Right cardiac atrium (tissue), 5 donors: ENCODE measurements at regions not wholly inside any gene's neighbourhood (a gene's known extent, or its start where the extent isn't known, plus 50 kb on each side); places are given as distances from the start of the nearest gene placed in this dataset.
A peak's percentile ranks its signal among the peaks of the same experiment; 100 is the strongest.

Source experiments
- ATAC-seq, 2 donors: fragments of 200-7000 bp; cut with Tn5 transposase; one replicate each; pipeline versions ENCODE4 v1.8.0 to v1.9.1; 2020; ENCODE audit warnings: moderate library complexity in 2 of 2, mild to moderate bottlenecking in 1 of 2
- DNase-seq, 3 donors: peaks; one replicate each; pipeline ENCODE4 v3.0.0-alpha.2; 2020
- H3K27ac ChIP-seq: one replicate; pipeline ENCODE4 v1.5.1; 2013; ENCODE audit warnings: mild to moderate bottlenecking, low read length, control low read depth, moderate library complexity
- H3K27me3 ChIP-seq: one replicate; pipeline ENCODE4 v1.6.1; 2013; ENCODE audit not compliant: control insufficient read depth, insufficient read depth
- H3K4me1 ChIP-seq: one replicate; pipeline ENCODE4 v1.6.1; 2013; ENCODE audit warnings: low read length; ENCODE audit not compliant: control insufficient read depth, insufficient read depth
- H3K4me3 ChIP-seq: one replicate; pipeline ENCODE4 v1.5.1; 2013; ENCODE audit warnings: low read length, control low read depth
- H3K9me3 ChIP-seq: one replicate; pipeline ENCODE4 v1.6.1; 2013; ENCODE audit warnings: low read length; ENCODE audit not compliant: control insufficient read depth
- WGBS: extraction: QIAGEN DNeasy Blood & Tissue Kit; methylation state at CpG from one replicate; pipeline ENCODE4 v1.1.7; 2013; 5-methylcytosine and 5-hydroxymethylcytosine counted together
- intact Hi-C, 4 donors: fragments of 100-400 bp; cut with DNase I; formaldehyde crosslinking; loops; one replicate each; pipeline versions ENCODE4 v1.11.0 to v1.14.0; 2022 to 2023
- donor health status: healthy with polysubstance abuse.
- donor health status: DM: no; HTN: yes; CAD: no.
- donor health status: DM: no; HTN: no; CAD: no.
- donor health status: DM: no; HTN: yes; CAD: no; lungs with severe emphysema.
- donor health status: DM: yes; HTN: yes; CAD: no.

DNA sequence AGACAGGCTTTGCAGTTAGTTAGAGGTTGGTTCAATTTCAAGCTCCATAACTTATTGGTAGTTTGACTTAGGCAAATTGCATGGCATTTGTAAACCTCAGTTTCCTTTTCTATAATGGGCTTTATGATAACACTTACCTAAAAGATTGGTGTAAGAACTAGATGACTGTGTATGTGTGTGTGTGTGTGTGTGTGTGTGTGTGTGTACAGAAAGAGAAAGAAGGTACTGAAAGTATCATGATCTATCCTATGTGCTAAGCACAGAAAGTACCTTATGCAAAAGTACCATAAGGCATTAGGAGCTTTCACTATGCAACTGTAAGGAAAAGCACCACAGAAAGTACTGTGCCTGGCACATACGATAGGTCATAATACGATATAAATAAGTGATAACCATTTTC is 304.3 kb upstream of the KITLG start:
- Histone ChIP-seq H3K27me3 (no peaks in the 10 kb centered on the region), H3K27ac (no peak overlapping the region), H3K4me1 (no peaks in the 10 kb centered on the region), H3K4me3 (no peak overlapping the region), H3K9me3 (no peaks in the 10 kb centered on the region)
- 76% methylated on average over 2 of the region's 2 CpGs for WGBS
- DNase-seq (no peak), ATAC-seq (no peak)
- intact Hi-C loops = no loop called here

DNA sequence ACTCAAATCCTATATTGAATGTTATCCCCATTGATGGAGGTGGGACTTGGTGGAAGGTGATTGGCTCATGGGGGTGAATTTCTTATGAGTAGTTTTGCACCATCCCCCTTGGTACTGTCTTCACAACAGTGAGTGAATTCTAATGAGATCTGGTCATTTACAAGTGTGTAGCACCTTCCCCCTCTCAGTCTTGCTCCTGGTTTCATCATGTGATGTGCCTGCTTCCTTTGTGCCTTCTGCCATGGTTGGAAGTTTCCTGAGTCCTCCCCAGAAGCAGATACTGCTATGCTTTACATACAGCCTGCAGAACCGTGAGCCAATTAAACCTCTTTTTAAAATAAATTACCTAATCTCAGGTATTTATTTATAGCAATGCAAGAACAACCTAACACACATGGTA is 302.4 kb upstream of the KITLG start:
- intact Hi-C loops = no loop called here
- 91% methylated on average over 1 of the region's 1 CpG for WGBS
- no peaks in the 10 kb centered on the region for H3K27me3 ChIP-seq
- DNase-seq (no peak), ATAC-seq (no peak)
- H3K4me1 ChIP-seq = no peaks in the 10 kb centered on the region
- H3K9me3 ChIP-seq = no peaks in the 10 kb centered on the region
- H3K27ac ChIP-seq = no peak overlapping the region
- H3K4me3 ChIP-seq = no peak overlapping the region

DNA sequence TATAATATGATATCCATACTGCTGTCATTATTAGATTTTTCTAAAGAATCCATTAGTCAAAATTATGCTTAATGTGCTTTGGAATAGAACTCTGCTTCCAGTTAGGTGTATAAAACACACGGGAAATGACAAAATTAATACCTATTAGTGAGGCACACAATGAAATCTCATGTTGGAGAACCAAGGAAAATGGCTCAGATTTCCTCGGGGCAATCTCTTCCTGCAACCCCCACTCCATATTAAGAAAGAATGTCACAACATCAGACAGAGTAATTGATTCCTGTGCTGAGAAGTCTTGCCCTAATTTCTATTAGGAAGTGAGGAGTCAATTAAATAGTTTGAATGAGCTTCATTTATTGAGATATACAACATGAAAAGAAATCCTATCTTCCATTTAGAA is 299.8 kb upstream of the KITLG start:
- intact Hi-C loops = no loop called here
- Histone ChIP-seq H3K4me3 (no peak overlapping the region), H3K27me3 (no peaks in the 10 kb centered on the region), H3K9me3 (no peaks in the 10 kb centered on the region), H3K4me1 (no peaks in the 10 kb centered on the region), H3K27ac (no peak overlapping the region)
- 78% methylated on average over 2 of the region's 2 CpGs for WGBS
- DNase-seq (no peak), ATAC-seq (no peak)

DNA sequence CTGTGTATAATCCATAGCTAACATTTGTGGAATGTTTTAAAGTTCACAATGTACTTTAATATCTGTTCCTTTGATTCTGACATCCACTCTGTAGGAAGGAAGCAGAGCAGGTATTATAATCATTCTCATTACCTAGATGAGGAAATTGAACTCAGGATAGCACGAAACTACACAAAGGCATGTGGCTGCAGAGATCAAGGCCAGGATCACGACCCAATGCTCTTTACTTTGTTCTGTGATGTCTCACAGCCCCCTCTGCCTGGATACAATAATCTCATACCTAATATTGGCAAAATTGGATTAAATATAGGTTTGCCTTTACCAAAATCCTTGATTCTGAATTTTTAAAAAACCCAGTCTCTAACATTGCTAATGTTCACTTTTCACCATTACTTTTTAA is 298.0 kb upstream of the KITLG start:
- Histone ChIP-seq H3K27ac (no peak overlapping the region), H3K4me1 (no peaks in the 10 kb centered on the region), H3K27me3 (no peaks in the 10 kb centered on the region), H3K9me3 (no peaks in the 10 kb centered on the region), H3K4me3 (no peak overlapping the region)
- DNase-seq = no peak
- WGBS = 75% methylated on average over 2 of the region's 2 CpGs
- intact Hi-C loops = no loop called here
- no peak for ATAC-seq

DNA sequence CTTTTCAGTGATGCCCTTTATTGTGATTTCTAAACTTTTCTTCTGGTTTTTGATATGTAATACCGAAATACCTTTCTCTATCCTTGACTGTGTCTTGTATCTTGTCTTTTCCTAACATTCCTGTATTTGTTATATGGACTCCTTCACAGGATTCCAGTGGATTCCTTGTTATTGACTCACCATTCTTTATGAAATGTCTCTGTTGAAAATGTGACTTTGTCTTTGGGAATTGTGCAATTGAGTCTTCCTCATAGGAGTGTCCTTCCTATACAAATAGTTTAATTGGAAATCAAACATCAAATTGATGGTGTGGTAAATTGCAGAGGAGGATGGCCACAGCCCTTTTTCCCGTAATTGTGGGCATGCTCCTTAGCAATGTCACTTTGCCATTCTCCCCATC is 296.6 kb upstream of the KITLG start:
- Histone ChIP-seq H3K27me3 (no peaks in the 10 kb centered on the region), H3K4me1 (peaks cover 1% of the 10 kb centered on the region), H3K27ac (no peak overlapping the region), H3K9me3 (no peaks in the 10 kb centered on the region), H3K4me3 (no peak overlapping the region)
- 96% methylated on average over 2 of the region's 2 CpGs for WGBS
- DNase-seq (no peak), ATAC-seq (no peak)
- intact Hi-C loops = no loop called here

DNA sequence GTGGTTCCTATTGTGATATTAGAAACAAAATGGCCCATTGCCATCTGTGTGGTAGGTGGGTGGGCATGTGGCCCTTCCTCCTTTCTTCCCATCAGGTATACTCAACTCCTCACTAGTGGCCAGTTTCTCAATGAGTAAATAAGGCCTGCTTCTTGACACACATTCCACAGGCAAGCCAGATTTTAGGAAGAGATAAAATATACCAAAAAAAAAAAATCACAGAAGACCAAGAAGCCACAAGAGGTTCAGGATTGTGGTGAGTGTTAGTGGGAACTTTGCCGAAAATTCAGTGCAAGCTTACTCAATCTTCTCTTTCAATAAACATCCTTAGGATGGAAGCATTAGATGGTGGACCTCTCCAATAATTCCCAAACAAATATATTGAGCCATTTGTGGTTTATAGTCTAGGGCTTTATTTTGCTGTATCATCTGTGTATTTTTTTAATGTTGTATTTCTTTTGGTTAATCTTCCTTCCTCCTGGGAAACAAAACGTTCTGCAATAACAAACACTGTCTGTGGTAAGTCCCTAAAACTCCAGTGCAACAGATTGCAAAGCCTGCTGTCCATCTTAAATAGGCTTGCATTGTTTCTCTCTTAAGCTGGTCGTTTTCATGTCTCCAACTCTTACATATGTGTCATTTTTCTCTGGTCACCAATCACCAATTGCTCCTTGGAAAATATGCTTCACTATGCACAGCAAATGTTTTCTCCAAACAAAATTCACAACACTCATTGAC is 289.9 kb upstream of the KITLG start:
- ATAC-seq (no peak), DNase-seq (no peak)
- H3K9me3 ChIP-seq = no peaks in the 10 kb centered on the region
- H3K27me3 ChIP-seq = no peaks in the 10 kb centered on the region
- H3K27ac ChIP-seq = no peak overlapping the region
- H3K4me1 ChIP-seq = peaks cover 1% of the 10 kb centered on the region
- 33% methylated on average over 3 of the region's 3 CpGs for WGBS
- intact Hi-C loops = no loop called here
- H3K4me3 ChIP-seq = no peak overlapping the region

DNA sequence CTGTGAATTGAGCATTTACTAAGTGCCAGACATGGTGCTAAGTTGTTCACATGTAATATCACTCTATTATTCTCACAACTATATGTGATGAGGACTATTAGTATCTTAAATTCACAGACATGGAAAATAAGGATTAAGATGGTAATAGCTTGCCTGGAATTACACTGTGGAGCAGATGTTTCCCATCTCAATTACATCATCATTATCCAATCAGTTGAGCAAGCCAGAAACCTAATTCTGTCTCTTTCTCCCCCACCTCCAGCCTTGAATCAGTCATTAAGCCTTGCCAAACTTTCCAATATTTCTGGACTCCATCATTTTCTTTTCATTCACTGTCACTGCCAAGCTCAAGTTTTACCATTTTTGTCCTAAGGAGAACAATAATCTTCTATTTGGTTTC is 287.8 kb upstream of the KITLG start:
- peak; percentile 35 to 79 for ATAC-seq
- intact Hi-C loops = no loop called here
- H3K4me3 ChIP-seq = no peak overlapping the region
- H3K4me1 ChIP-seq = peaks cover 1% of the 10 kb centered on the region
- DNase-seq = no peak
- H3K9me3 ChIP-seq = no peaks in the 10 kb centered on the region
- H3K27me3 ChIP-seq = no peaks in the 10 kb centered on the region
- no peak overlapping the region for H3K27ac ChIP-seq

DNA sequence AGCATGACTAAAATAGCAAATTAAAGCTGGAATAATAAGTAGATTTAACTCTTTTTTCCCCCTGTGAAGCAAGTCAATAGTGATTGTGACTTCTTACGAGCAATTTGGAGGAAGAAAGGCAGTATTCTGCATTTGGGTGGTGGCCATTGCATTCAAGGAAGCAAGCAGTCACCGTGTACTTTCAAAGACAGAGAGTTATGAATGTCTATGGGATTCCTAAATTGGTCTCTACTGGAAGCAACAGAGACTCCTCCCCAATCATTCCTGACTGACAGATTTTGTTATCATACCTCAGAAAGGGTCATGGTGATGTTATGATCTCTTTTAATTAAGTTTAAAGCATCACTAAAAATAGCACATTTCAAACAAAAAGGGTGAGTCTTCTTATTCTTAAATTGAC is 287.2 kb upstream of the KITLG start:
- Histone ChIP-seq H3K9me3 (no peaks in the 10 kb centered on the region), H3K27me3 (no peaks in the 10 kb centered on the region), H3K27ac (no peak overlapping the region), H3K4me1 (no peaks in the 10 kb centered on the region), H3K4me3 (no peak overlapping the region)
- ATAC-seq (no peak), DNase-seq (no peak)
- 65% methylated on average over 2 of the region's 2 CpGs for WGBS
- intact Hi-C loops = no loop called here

DNA sequence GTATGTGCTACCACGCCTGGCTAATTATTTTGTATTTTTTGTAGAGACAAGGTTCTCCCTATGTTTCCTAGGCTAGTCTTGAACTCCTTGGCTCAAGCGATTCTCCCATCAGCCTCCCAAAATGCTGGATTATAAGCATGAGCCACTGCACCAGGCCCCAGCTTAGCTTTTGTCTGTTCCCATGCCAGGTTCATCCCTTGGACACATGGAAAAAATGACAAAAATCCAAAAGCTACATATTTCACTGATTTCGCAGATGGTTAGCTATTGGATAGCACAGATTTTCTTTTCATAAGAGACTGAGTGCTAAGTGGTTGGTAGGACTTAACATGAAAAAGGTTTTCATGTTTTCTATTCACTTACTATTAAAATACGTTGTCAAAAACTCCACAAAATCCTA is 286.6 kb upstream of the KITLG start:
- H3K27me3 ChIP-seq = no peaks in the 10 kb centered on the region
- ATAC-seq (no peak), DNase-seq (no peak)
- H3K4me1 ChIP-seq = no peaks in the 10 kb centered on the region
- no peak overlapping the region for H3K27ac ChIP-seq
- intact Hi-C loops = no loop called here
- 92% methylated on average over 4 of the region's 4 CpGs for WGBS
- H3K9me3 ChIP-seq = no peaks in the 10 kb centered on the region
- no peak overlapping the region for H3K4me3 ChIP-seq

DNA sequence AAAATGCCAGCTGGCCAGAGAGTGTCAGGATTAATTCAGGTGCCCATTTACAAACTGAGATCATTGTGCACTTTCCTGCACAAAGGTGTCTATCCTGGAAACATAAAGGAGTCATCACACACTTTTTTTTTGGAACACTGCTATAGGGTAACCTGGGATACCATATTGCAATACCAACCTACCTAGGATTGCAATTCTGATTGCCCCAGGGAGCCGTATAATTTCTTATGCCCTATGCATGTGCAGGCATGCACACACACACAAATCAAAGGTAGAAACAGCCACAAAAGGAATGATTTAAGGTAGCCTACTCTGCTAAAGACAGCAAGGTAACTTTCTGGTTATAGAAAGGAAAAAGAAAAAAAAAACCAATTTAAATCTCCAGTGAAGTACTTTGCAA is 285.3 kb upstream of the KITLG start:
- ATAC-seq (no peak), DNase-seq (no peak)
- WGBS = 97% methylated on average over 1 of the region's 1 CpG
- intact Hi-C loops = no loop called here
- Histone ChIP-seq H3K9me3 (no peaks in the 10 kb centered on the region), H3K4me1 (no peaks in the 10 kb centered on the region), H3K4me3 (no peak overlapping the region), H3K27ac (no peak overlapping the region), H3K27me3 (no peaks in the 10 kb centered on the region)

DNA sequence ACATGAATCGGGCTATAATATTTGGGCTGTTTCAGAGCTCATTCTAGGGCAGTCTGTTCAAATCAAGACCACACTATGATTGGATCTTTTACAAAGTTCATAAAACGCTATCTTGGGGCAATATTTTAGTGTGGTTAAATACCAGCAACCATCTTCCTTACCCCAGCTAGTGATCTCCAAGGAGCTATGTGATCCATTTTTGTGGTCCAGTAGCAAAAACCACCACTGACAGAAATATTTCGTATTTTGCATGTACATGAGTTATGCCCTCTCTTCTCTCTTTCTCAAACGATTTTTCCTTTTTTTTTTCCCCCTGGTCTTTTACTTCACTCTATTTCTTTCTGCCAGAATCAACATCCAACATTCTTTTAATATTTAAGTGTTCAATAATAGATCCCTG is 280.6 kb upstream of the KITLG start:
- Histone ChIP-seq H3K4me1 (no peaks in the 10 kb centered on the region), H3K9me3 (no peaks in the 10 kb centered on the region), H3K4me3 (no peak overlapping the region), H3K27me3 (no peaks in the 10 kb centered on the region), H3K27ac (no peak overlapping the region)
- 71% methylated on average over 4 of the region's 4 CpGs for WGBS
- no peak for DNase-seq
- intact Hi-C loops = no loop called here
- no peak for ATAC-seq

DNA sequence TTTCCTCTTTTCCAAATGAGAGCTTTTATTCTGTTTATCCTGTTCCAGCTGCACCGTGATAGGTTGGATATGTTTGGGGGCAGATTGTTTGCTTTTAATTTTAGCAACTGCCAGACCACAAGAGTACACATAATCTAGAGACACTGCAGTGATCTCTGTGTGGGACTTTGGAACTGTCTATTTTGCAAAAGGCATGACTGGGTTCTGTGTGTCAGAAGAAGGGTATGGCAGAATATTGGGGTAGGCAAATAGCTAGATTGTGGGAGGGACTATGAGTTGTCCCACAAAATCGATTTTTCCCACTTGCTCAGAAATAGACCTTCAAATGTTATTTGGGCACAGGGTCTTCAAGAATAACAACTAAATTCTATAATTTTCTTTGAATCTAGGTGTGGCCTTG is 275.9 kb upstream of the KITLG start:
- Histone ChIP-seq H3K4me3 (no peak overlapping the region), H3K9me3 (no peaks in the 10 kb centered on the region), H3K4me1 (no peaks in the 10 kb centered on the region), H3K27me3 (no peaks in the 10 kb centered on the region), H3K27ac (no peak overlapping the region)
- DNase-seq (no peak), ATAC-seq (no peak)
- 79% methylated on average over 2 of the region's 2 CpGs for WGBS
- intact Hi-C loops = no loop called here
